GM12872 (cell line): ENCODE measurements at regions not wholly inside any gene's neighbourhood (a gene's known extent, or its start where the extent isn't known, plus 50 kb on each side); places are given as distances from the start of the nearest gene placed in this dataset.

Experiments used
- CTCF ChIP-seq: IDR thresholded peaks from 3 replicates; pipeline ENCODE4 v1.5.1; 2011; ENCODE audit warnings: low read depth, mild to moderate bottlenecking, low read length, moderate library complexity; ENCODE audit not compliant: insufficient read depth

DNA sequence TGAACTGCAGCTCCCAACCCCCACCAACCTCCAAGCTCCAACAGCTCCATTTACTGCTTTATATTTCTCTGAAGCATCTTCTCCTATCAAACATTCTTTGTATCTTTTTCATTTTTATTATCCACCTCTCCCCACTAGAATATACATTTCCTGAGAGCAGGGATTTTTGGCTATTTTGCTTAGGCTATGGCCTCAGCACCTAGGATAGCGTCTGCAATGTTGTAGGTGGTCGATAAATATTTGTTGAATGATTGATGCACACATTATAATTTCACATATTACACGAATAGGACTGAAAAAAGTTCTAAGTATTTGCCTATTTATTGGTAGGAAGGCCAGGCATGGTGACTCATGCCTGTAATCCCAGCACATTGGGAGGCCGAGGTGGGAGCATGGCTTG lies 658.7 kb upstream of the DIPK2B start:
- no peak for TF ChIP-seq CTCF

DNA sequence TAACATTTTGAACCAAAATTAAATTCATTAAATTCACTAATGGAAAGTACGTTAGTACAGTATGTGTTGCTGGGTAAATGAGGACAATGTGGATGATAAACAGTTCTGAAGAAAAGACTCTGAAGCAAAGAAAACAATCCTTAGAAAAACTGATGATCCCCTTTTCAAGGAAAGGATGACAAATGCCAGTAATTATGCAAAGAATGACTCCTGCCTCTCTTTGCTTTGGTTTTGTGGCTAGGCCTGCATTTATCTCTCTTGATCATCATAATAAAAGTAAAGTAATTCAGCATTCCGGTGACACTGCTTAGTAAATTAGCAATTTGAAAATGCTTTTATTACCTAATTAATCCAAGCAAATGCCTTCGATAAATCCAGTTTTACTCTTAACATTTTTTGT lies 652.2 kb upstream of the DIPK2B start:
- TF ChIP-seq CTCF = no peak

DNA sequence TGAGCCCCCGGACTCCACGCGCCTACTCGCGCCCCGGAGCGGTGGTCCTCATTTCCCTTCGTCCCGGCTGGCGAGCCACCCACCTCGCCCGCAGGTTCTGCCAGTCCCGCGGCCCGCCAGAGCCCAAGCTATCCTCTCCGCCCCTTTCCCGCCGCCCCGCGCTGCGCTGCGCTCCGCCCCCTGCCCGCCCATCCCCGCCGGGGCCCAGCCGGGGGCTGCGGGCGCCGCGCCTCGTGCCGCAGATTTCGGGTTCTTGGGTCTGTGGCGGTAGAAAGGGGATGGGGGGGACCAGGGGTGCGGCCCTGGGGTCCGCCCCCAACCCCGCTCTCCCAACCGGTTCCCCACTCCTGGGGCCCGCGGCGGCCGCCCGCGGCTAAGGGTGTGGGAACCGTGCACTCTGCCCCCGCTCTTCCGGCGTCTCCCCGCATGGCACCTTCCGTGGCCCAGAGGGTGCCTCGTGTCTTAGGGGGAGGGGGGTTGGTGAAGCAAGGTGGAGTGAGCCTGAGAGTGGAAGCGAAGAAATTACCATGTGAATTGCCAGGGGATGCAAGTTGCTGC lies 650.8 kb upstream of the DIPK2B start:
- TF ChIP-seq CTCF = no peak

DNA sequence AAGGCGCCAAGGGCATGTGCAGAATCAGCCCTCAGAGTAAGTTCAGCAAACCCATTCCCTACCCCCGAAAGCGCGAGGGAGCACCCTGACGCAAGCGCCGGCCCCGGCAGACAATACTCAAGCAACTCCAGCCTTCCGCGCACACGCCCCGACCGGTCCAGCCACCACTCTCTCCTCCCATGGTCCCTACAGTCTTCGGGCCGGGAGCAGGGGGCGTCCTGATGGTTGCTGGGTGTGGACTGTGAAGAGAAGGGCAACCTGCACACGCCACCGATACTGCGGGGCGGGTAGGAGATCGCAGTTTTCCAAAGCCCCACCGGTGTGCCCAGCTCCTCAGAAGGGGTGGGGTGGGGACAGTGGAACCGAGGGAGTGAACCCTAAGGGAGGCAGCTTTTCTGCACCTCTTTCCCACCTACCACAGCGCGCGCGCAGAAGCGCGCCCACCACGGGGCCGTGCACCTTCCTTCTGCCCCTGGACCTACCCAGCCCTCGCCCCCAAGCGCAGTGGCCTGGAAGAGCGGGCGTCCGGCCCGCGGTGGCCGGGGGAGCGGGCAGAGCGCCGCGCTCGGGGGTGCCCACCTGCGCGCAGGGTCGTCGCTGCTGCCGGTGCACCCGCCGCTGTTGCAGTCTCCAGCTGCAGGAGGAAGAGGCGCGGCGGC lies 650.2 kb upstream of the DIPK2B start:
- no peak for TF ChIP-seq CTCF

DNA sequence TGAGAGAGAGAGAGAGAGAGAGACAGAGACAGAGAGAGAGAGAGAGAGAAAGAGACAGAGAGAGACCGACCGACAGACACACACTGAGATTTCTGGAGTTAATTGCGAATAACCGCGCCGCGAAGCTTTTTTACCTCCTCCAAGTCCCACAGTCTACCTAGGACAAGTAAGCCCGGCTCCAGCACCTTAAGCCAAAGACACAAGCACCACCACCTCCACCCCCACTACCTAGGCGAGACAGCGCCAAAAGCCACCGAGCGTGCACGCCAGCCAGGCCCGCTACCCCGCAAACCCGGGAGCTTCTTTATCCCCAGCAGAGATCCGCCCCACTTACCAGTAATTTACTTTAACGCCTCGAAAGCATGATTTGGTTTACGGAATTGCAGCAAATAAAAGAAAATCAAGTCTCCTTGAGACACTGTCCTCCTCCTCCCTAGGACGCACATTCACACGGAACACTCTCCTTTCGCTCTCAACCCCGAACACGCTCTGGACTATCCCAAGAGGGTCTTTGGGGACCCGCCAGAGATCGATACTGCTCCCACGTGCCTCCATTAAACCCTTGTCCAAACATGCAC lies 649.6 kb upstream of the DIPK2B start:
- TF ChIP-seq CTCF = no peak

- TF ChIP-seq CTCF = peak; percentile 30; the same call in 2 of the 3 replicates
Observed at GRCh38 chrX:45849261-45849862, 648.7 kb upstream of the DIPK2B start.

- no peak for TF ChIP-seq CTCF
Observed at GRCh38 chrX:45847961-45848360, 647.3 kb upstream of the DIPK2B start.
